ENCODE measurements at regions not wholly inside any gene's neighbourhood (a gene's known extent, or its start where the extent isn't known, plus 50 kb on each side); places are given as distances from the start of the nearest gene placed in this dataset.

- H3K4me3 ChIP-seq, result no peak overlapping the region
- H3K9me3 ChIP-seq (ENCODE audit: low read depth), result no peaks in the 10 kb centered on the region
- no peaks in the 10 kb centered on the region for H3K27me3 ChIP-seq (replicated peaks; ENCODE audit: insufficient read depth)
- 0 out of 2 replicates have a peak, but pooled peaks cover 9% of the 10 kb centered on the region for H3K4me1 ChIP-seq (ENCODE audit: insufficient read depth)
- in situ Hi-C loops (cut with MboI), result no loop called here
- no peak overlapping the region for H3K4me2 ChIP-seq (ENCODE audit: unreplicated experiment)
- H2AFZ ChIP-seq, result no peak overlapping the region
- peaks cover 5% of the 10 kb centered on the region; the same call in 1 of the 2 replicates for H3F3A ChIP-seq (ENCODE audit: insufficient read depth)
- H3K79me2 ChIP-seq (ENCODE audit: insufficient read depth), result no peaks in the 10 kb centered on the region
- WGBS, 2 experiments (ENCODE audit: low coverage in 1 of 2, low lambda C conversion rate in 2 of 2, missing lambda C conversion rate in 2 of 2), result 92 to 96% methylated on average over 2 of the region's 2 CpGs
- H3K36me3 ChIP-seq (ENCODE audit: low read depth), result no peaks in the 10 kb centered on the region
- DNase-seq, result no peak
- no peak overlapping the region for H3K9ac ChIP-seq
- no peaks in the 10 kb centered on the region for H4K20me1 ChIP-seq (ENCODE audit: insufficient read depth)
- no peaks in the 10 kb centered on the region for H3K9me2 ChIP-seq (ENCODE audit: insufficient read depth)
- TF ChIP-seq EZH2phosphoT487 (IDR thresholded peaks at IDR 0.05; ENCODE audit: insufficient read depth, low read depth) (no peak), EZH2 (IDR thresholded peaks at IDR 0.05; ENCODE audit: insufficient read depth, poor library complexity, severe bottlenecking) (no peak)
- H3K27ac ChIP-seq, result no peak overlapping the region
Observed at GRCh38 chr6:21392177-21392576, 201.4 kb upstream of the SOX4 start.

- in situ Hi-C loops (cut with MboI), result no loop called here
- no peaks in the 10 kb centered on the region for H3K79me2 ChIP-seq (ENCODE audit: insufficient read depth)
- WGBS, 2 experiments (ENCODE audit: low coverage in 1 of 2, low lambda C conversion rate in 2 of 2, missing lambda C conversion rate in 2 of 2), result 67 to 69% methylated on average over 9 to 10 of the region's 10 CpGs
- no peak for TF ChIP-seq EZH2phosphoT487 (IDR thresholded peaks at IDR 0.05; ENCODE audit: insufficient read depth, low read depth)
- TF ChIP-seq EZH2 (IDR thresholded peaks at IDR 0.05; ENCODE audit: insufficient read depth, poor library complexity, severe bottlenecking), result no peak
- 0 out of 2 replicates have a peak, but pooled peaks cover 9% of the 10 kb centered on the region for H3K4me1 ChIP-seq (ENCODE audit: insufficient read depth)
- no peak overlapping the region for H3K27ac ChIP-seq
- H3K36me3 ChIP-seq (ENCODE audit: low read depth), result no peaks in the 10 kb centered on the region
- no peaks in the 10 kb centered on the region for H3K9me2 ChIP-seq (ENCODE audit: insufficient read depth)
- H3K9ac ChIP-seq, result no peak overlapping the region
- no peaks in the 10 kb centered on the region for H4K20me1 ChIP-seq (ENCODE audit: insufficient read depth)
- DNase-seq, result no peak
- H2AFZ ChIP-seq, result no peak overlapping the region
- no peaks in the 10 kb centered on the region for H3K9me3 ChIP-seq (ENCODE audit: low read depth)
- H3K4me2 ChIP-seq (ENCODE audit: unreplicated experiment), result no peak overlapping the region
- H3K4me3 ChIP-seq, result no peak overlapping the region
- H3F3A ChIP-seq (ENCODE audit: insufficient read depth), result peaks cover 5% of the 10 kb centered on the region; the same call in 1 of the 2 replicates
- H3K27me3 ChIP-seq (replicated peaks; ENCODE audit: insufficient read depth), result no peaks in the 10 kb centered on the region
Observed at GRCh38 chr6:21393441-21394165, 199.9 kb upstream of the SOX4 start.

GRCh38 chr6:21395121-21395520, 198.4 kb upstream of the SOX4 start:
- TF ChIP-seq EZH2 (IDR thresholded peaks at IDR 0.05; ENCODE audit: insufficient read depth, poor library complexity, severe bottlenecking), result no peak
- TF ChIP-seq EZH2phosphoT487 (IDR thresholded peaks at IDR 0.05; ENCODE audit: insufficient read depth, low read depth), result no peak
- WGBS, 2 experiments (ENCODE audit: low coverage in 1 of 2, low lambda C conversion rate in 2 of 2, missing lambda C conversion rate in 2 of 2), result 23 to 32% methylated on average over 2 of the region's 2 CpGs
- Histone ChIP-seq H3K4me1 (ENCODE audit: insufficient read depth) (0 out of 2 replicates have a peak, but pooled peaks cover 9% of the 10 kb centered on the region), H3K9me2 (ENCODE audit: insufficient read depth) (no peaks in the 10 kb centered on the region), H3K36me3 (ENCODE audit: low read depth) (no peaks in the 10 kb centered on the region), H3K4me3 (no peak overlapping the region), H3K9ac (no peak overlapping the region), H2AFZ (no peak overlapping the region), H3K4me2 (ENCODE audit: unreplicated experiment) (no peak overlapping the region), H3K9me3 (ENCODE audit: low read depth) (no peaks in the 10 kb centered on the region), H3K27me3 (replicated peaks; ENCODE audit: insufficient read depth) (no peaks in the 10 kb centered on the region), H3K27ac (no peak overlapping the region), H3F3A (ENCODE audit: insufficient read depth) (peaks cover 5% of the 10 kb centered on the region; the same call in 1 of the 2 replicates), H3K79me2 (ENCODE audit: insufficient read depth) (no peaks in the 10 kb centered on the region), H4K20me1 (ENCODE audit: insufficient read depth) (no peaks in the 10 kb centered on the region)
- in situ Hi-C loops (cut with MboI), result no loop called here
- DNase-seq, result no peak

GRCh38 chr6:21396313-21396712, 197.2 kb upstream of the SOX4 start:
- Histone ChIP-seq H3K9me3 (ENCODE audit: low read depth) (no peaks in the 10 kb centered on the region), H2AFZ (no peak overlapping the region), H3K27ac (no peak overlapping the region), H3F3A (ENCODE audit: insufficient read depth) (peaks cover 5% of the 10 kb centered on the region; the same call in 1 of the 2 replicates), H3K4me2 (ENCODE audit: unreplicated experiment) (no peak overlapping the region), H4K20me1 (ENCODE audit: insufficient read depth) (no peaks in the 10 kb centered on the region), H3K4me1 (ENCODE audit: insufficient read depth) (0 out of 2 replicates have a peak, but pooled peaks cover 9% of the 10 kb centered on the region), H3K36me3 (ENCODE audit: low read depth) (no peaks in the 10 kb centered on the region), H3K9ac (no peak overlapping the region), H3K4me3 (no peak overlapping the region), H3K79me2 (ENCODE audit: insufficient read depth) (no peaks in the 10 kb centered on the region), H3K9me2 (ENCODE audit: insufficient read depth) (no peaks in the 10 kb centered on the region), H3K27me3 (replicated peaks; ENCODE audit: insufficient read depth) (no peaks in the 10 kb centered on the region)
- DNase-seq, result peak; percentile 76
- in situ Hi-C loops (cut with MboI), result no loop called here
- TF ChIP-seq EZH2 (IDR thresholded peaks at IDR 0.05; ENCODE audit: insufficient read depth, poor library complexity, severe bottlenecking) (no peak), EZH2phosphoT487 (IDR thresholded peaks at IDR 0.05; ENCODE audit: insufficient read depth, low read depth) (no peak)

All from GM23248 (cell line).